WTC11 (cell line): ENCODE measurements at regions not wholly inside any gene's neighbourhood (a gene's known extent, or its start where the extent isn't known, plus 50 kb on each side); places are given as distances from the start of the nearest gene placed in this dataset.

Experiments used
- EMX1 ChIP-seq: fragments of 250-450 bp; sonication (Bioruptor Pico); IDR thresholded peaks from 2 replicates; pipeline ENCODE4 v1.8.0; 2021; ENCODE audit warnings: mild to moderate bottlenecking
- ZNF416 ChIP-seq: fragments of 250-450 bp; sonication (Bioruptor Pico); IDR thresholded peaks from 2 replicates; pipeline ENCODE4 v1.9.0; 2021; ENCODE audit warnings: mild to moderate bottlenecking, inconsistent platforms
- TF ChIP-seq, protein P1 (sequence below): fragments of 200-600 bp; IDR thresholded peaks from 2 replicates; pipeline ENCODE4 v1.8.0; 2022; ENCODE audit warnings: antibody characterized with exemption

DNA sequence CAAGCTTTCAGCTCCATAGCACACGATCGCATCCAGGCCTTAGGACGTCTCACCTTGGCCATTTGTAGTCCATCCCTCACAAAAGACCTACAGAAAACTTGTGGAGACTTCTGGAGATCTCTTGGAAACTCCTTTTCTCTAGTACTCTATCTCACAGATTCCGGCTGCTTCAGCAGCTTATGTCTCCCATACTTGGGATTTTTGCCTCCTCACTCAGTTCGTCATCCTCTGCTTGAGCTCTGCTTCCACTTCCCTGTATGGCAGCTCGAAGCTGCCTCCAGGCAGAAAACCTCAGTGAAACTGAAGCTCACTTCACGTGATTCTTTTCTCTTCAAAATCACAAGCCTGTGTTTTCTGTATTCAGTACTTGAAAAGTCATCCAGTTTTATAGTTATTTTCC, 178.7 kb upstream of the GDF10 start:
- TF ChIP-seq ZNF416 (CRISPR knock-in tag) (no peak), EMX1 (CRISPR knock-in tag) (no peak)
- TF ChIP-seq, protein P1, sequence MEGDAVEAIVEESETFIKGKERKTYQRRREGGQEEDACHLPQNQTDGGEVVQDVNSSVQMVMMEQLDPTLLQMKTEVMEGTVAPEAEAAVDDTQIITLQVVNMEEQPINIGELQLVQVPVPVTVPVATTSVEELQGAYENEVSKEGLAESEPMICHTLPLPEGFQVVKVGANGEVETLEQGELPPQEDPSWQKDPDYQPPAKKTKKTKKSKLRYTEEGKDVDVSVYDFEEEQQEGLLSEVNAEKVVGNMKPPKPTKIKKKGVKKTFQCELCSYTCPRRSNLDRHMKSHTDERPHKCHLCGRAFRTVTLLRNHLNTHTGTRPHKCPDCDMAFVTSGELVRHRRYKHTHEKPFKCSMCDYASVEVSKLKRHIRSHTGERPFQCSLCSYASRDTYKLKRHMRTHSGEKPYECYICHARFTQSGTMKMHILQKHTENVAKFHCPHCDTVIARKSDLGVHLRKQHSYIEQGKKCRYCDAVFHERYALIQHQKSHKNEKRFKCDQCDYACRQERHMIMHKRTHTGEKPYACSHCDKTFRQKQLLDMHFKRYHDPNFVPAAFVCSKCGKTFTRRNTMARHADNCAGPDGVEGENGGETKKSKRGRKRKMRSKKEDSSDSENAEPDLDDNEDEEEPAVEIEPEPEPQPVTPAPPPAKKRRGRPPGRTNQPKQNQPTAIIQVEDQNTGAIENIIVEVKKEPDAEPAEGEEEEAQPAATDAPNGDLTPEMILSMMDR, result no peak
